ENCODE measurements at regions not wholly inside any gene's neighbourhood (a gene's known extent, or its start where the extent isn't known, plus 50 kb on each side); places are given as distances from the start of the nearest gene placed in this dataset.

GRCh38 chr21:20774737-20775136 lies 223.5 kb upstream of the NCAM2 start:
- no peak for TF ChIP-seq POLR2A (IDR thresholded peaks at IDR 0.05; ENCODE audit: low read depth, low read length)
- FAIRE-seq: no peak
- DNase-seq (ENCODE audit: insufficient read length, low spot score): no peak

- no peak for TF ChIP-seq POLR2A (IDR thresholded peaks at IDR 0.05; ENCODE audit: low read depth, low read length)
- FAIRE-seq (no peak), DNase-seq (ENCODE audit: insufficient read length, low spot score) (no peak)
Observed at GRCh38 chr21:20779321-20779720, 218.9 kb upstream of the NCAM2 start.

- no peak for DNase-seq (ENCODE audit: insufficient read length, low spot score)
- TF ChIP-seq POLR2A (IDR thresholded peaks at IDR 0.05; ENCODE audit: low read depth, low read length): no peak
- no peak for FAIRE-seq
Observed at GRCh38 chr21:20783611-20784010, 214.6 kb upstream of the NCAM2 start.

- no peak for TF ChIP-seq POLR2A (IDR thresholded peaks at IDR 0.05; ENCODE audit: low read depth, low read length)
- no peak for FAIRE-seq
- DNase-seq (ENCODE audit: insufficient read length, low spot score): no peak
Observed at GRCh38 chr21:20789729-20790500, 208.3 kb upstream of the NCAM2 start.

- no peak for TF ChIP-seq POLR2A (IDR thresholded peaks at IDR 0.05; ENCODE audit: low read depth, low read length)
- FAIRE-seq: no peak
Observed at GRCh38 chr21:20800106-20800505, 198.1 kb upstream of the NCAM2 start.

GRCh38 chr21:20802201-20802600 lies 196.0 kb upstream of the NCAM2 start:
- FAIRE-seq (no peak), DNase-seq (ENCODE audit: insufficient read length, low spot score) (no peak)
- TF ChIP-seq POLR2A (IDR thresholded peaks at IDR 0.05; ENCODE audit: low read depth, low read length): no peak

More at GRCh38 chr21:20800106-20800505, 198.1 kb upstream of the NCAM2 start:
- no peak for DNase-seq (ENCODE audit: insufficient read length, low spot score)

GRCh38 chr21:20802631-20803260 lies 195.5 kb upstream of the NCAM2 start:
- no peak for FAIRE-seq

GRCh38 chr21:20811702-20812101 lies 186.5 kb upstream of the NCAM2 start:
- FAIRE-seq (no peak), DNase-seq (ENCODE audit: insufficient read length, low spot score) (no peak)
- TF ChIP-seq POLR2A (IDR thresholded peaks at IDR 0.05; ENCODE audit: low read depth, low read length): no peak

More at GRCh38 chr21:20802631-20803260, 195.5 kb upstream of the NCAM2 start:
- no peak for TF ChIP-seq POLR2A (IDR thresholded peaks at IDR 0.05; ENCODE audit: low read depth, low read length)
- no peak for DNase-seq (ENCODE audit: insufficient read length, low spot score)

- no peak for DNase-seq (ENCODE audit: insufficient read length, low spot score)
Observed at GRCh38 chr21:20814090-20814489, 184.1 kb upstream of the NCAM2 start.

GRCh38 chr21:20822666-20823065 lies 175.5 kb upstream of the NCAM2 start:
- no peak for DNase-seq (ENCODE audit: insufficient read length, low spot score)
- FAIRE-seq: no peak
- TF ChIP-seq POLR2A (IDR thresholded peaks at IDR 0.05; ENCODE audit: low read depth, low read length): no peak

More at GRCh38 chr21:20814090-20814489, 184.1 kb upstream of the NCAM2 start:
- no peak for FAIRE-seq
- TF ChIP-seq POLR2A (IDR thresholded peaks at IDR 0.05; ENCODE audit: low read depth, low read length): no peak

GRCh38 chr21:20852866-20853265 lies 145.3 kb upstream of the NCAM2 start:
- TF ChIP-seq POLR2A (IDR thresholded peaks at IDR 0.05; ENCODE audit: low read depth, low read length): no peak
- FAIRE-seq (no peak), DNase-seq (ENCODE audit: insufficient read length, low spot score) (no peak)

GRCh38 chr21:20856926-20857325 lies 141.3 kb upstream of the NCAM2 start:
- FAIRE-seq: no peak
- DNase-seq (ENCODE audit: insufficient read length, low spot score): no peak
- TF ChIP-seq POLR2A (IDR thresholded peaks at IDR 0.05; ENCODE audit: low read depth, low read length): no peak

GRCh38 chr21:20874202-20874601 lies 124.0 kb upstream of the NCAM2 start:
- FAIRE-seq (no peak), DNase-seq (ENCODE audit: insufficient read length, low spot score) (no peak)
- no peak for TF ChIP-seq POLR2A (IDR thresholded peaks at IDR 0.05; ENCODE audit: low read depth, low read length)

GRCh38 chr21:20875742-20876141 lies 122.5 kb upstream of the NCAM2 start:
- DNase-seq (ENCODE audit: insufficient read length, low spot score) (no peak), FAIRE-seq (no peak)
- no peak for TF ChIP-seq POLR2A (IDR thresholded peaks at IDR 0.05; ENCODE audit: low read depth, low read length)

- FAIRE-seq (no peak), DNase-seq (ENCODE audit: insufficient read length, low spot score) (no peak)
Observed at GRCh38 chr21:20877976-20878375, 120.2 kb upstream of the NCAM2 start.

More at GRCh38 chr21:20877976-20878375, 120.2 kb upstream of the NCAM2 start:
- TF ChIP-seq POLR2A (IDR thresholded peaks at IDR 0.05; ENCODE audit: low read depth, low read length): no peak

All from H54 (cell line).